ENCODE measurements at regions not wholly inside any gene's neighbourhood (a gene's known extent, or its start where the extent isn't known, plus 50 kb on each side); places are given as distances from the start of the nearest gene placed in this dataset.
"Not testable (repeated sequence)": the region's sequence is repeated elsewhere in the genome, so short reads cannot be mapped to it uniquely, and the experiment has no call there.

- POLR2A ChIA-PET, result no interaction called here
- Histone ChIP-seq H3K27ac (ENCODE audit: low read depth, low read length) (no peak overlapping the region), H3K27me3 (ENCODE audit: control insufficient read depth, insufficient read depth, low read length) (no peaks in the 10 kb centered on the region), H3K9me3 (ENCODE audit: control insufficient read depth, insufficient read depth, low read length) (no peaks in the 10 kb centered on the region), H3K4me3 (ENCODE audit: low read depth, low read length) (no peak overlapping the region)
- CTCF ChIA-PET, result no interaction called here
- DNase-seq (ENCODE audit: low read depth, low spot score), result no peak
- TF ChIP-seq CTCF (IDR thresholded peaks at IDR 0.05; ENCODE audit: low read depth, low read length), result no peak
These were observed 367.4 kb downstream of the ZBBX start for GRCh38 chr3:167012691-167013090.

- no peaks in the 10 kb centered on the region for H3K9me3 ChIP-seq (ENCODE audit: control insufficient read depth, insufficient read depth, low read length)
- CTCF ChIA-PET, result no interaction called here
- POLR2A ChIA-PET, result no interaction called here
These were observed 371.3 kb downstream of the ZBBX start for GRCh38 chr3:167008791-167009190.

GRCh38 chr3:167001374-167001773 lies 378.7 kb downstream of the ZBBX start:
- Histone ChIP-seq H3K27me3 (ENCODE audit: control insufficient read depth, insufficient read depth, low read length) (no peaks in the 10 kb centered on the region), H3K9me3 (ENCODE audit: control insufficient read depth, insufficient read depth, low read length) (peaks cover 11% of the 10 kb centered on the region), H3K27ac (ENCODE audit: low read depth, low read length) (no peak overlapping the region), H3K4me3 (ENCODE audit: low read depth, low read length) (no peak overlapping the region)
- no peak for DNase-seq (ENCODE audit: low read depth, low spot score)
- no peak for TF ChIP-seq CTCF (IDR thresholded peaks at IDR 0.05; ENCODE audit: low read depth, low read length)
- CTCF ChIA-PET, result no interaction called here
- POLR2A ChIA-PET, result no interaction called here

More at GRCh38 chr3:167008791-167009190, 371.3 kb downstream of the ZBBX start:
- no peak overlapping the region for H3K27ac ChIP-seq (ENCODE audit: low read depth, low read length)
- no peak for DNase-seq (ENCODE audit: low read depth, low spot score)
- TF ChIP-seq CTCF (IDR thresholded peaks at IDR 0.05; ENCODE audit: low read depth, low read length), result no peak
- H3K27me3 ChIP-seq (ENCODE audit: control insufficient read depth, insufficient read depth, low read length), result no peaks in the 10 kb centered on the region
- no peak overlapping the region for H3K4me3 ChIP-seq (ENCODE audit: low read depth, low read length)

GRCh38 chr3:166993015-166993630 lies 387.0 kb downstream of the ZBBX start:
- Histone ChIP-seq H3K27ac (ENCODE audit: low read depth, low read length) (no peak overlapping the region), H3K4me3 (ENCODE audit: low read depth, low read length) (no peak overlapping the region), H3K27me3 (ENCODE audit: control insufficient read depth, insufficient read depth, low read length) (no peaks in the 10 kb centered on the region), H3K9me3 (ENCODE audit: control insufficient read depth, insufficient read depth, low read length) (no peaks in the 10 kb centered on the region)
- CTCF ChIA-PET, result no interaction called here
- TF ChIP-seq CTCF (IDR thresholded peaks at IDR 0.05; ENCODE audit: low read depth, low read length), result no peak
- DNase-seq (ENCODE audit: low read depth, low spot score), result no peak
- POLR2A ChIA-PET, result no interaction called here

- no peak for DNase-seq (ENCODE audit: low read depth, low spot score)
- ChIA-PET CTCF (no interaction called here), POLR2A (no interaction called here)
These were observed 394.1 kb downstream of the ZBBX start for GRCh38 chr3:166986000-166986399.

GRCh38 chr3:166975796-166976195 lies 404.3 kb downstream of the ZBBX start:
- H3K9me3 ChIP-seq (ENCODE audit: control insufficient read depth, insufficient read depth, low read length); CTCF ChIA-PET; POLR2A ChIA-PET; H3K27ac ChIP-seq (ENCODE audit: low read depth, low read length); H3K4me3 ChIP-seq (ENCODE audit: low read depth, low read length); H3K27me3 ChIP-seq (ENCODE audit: control insufficient read depth, insufficient read depth, low read length); DNase-seq (ENCODE audit: low read depth, low spot score): not testable (repeated sequence)

More at GRCh38 chr3:166986000-166986399, 394.1 kb downstream of the ZBBX start:
- H3K9me3 ChIP-seq (ENCODE audit: control insufficient read depth, insufficient read depth, low read length), result no peaks in the 10 kb centered on the region
- H3K27ac ChIP-seq (ENCODE audit: low read depth, low read length), result no peak overlapping the region
- TF ChIP-seq CTCF (IDR thresholded peaks at IDR 0.05; ENCODE audit: low read depth, low read length), result no peak
- no peak overlapping the region for H3K4me3 ChIP-seq (ENCODE audit: low read depth, low read length)
- H3K27me3 ChIP-seq (ENCODE audit: control insufficient read depth, insufficient read depth, low read length), result no peaks in the 10 kb centered on the region

- H3K4me3 ChIP-seq (ENCODE audit: low read depth, low read length); CTCF ChIA-PET; H3K9me3 ChIP-seq (ENCODE audit: control insufficient read depth, insufficient read depth, low read length); H3K27me3 ChIP-seq (ENCODE audit: control insufficient read depth, insufficient read depth, low read length); DNase-seq (ENCODE audit: low read depth, low spot score); H3K27ac ChIP-seq (ENCODE audit: low read depth, low read length); POLR2A ChIA-PET: not testable (repeated sequence)
These were observed 412.4 kb downstream of the ZBBX start for GRCh38 chr3:166967714-166968113.

All from AG04450 (cell line).